HepG2 (cell line): ENCODE measurements at regions not wholly inside any gene's neighbourhood (a gene's known extent, or its start where the extent isn't known, plus 50 kb on each side); places are given as distances from the start of the nearest gene placed in this dataset.
"Not testable (repeated sequence)": the region's sequence is repeated elsewhere in the genome, so short reads cannot be mapped to it uniquely, and the experiment has no call there.

ENCODE experiments used
- ATAC-seq: fragments of 200-7000 bp; cut with Tn5 transposase; 3 replicates; pipeline ENCODE4 v1.9.1; 2020; ENCODE audit warnings: mild to moderate bottlenecking, moderate library complexity
- BruUV-seq: library from RNA; stranded (reverse); fragments of 400-500 nt; replicated peaks from 2 replicates; lab custom pipeline; 2021; lab: Mats Ljungman, UMichigan
- CTCF ChIA-PET: fragments of 300-600 bp; formaldehyde crosslinking; extraction: SDS; loops from one replicate; lab custom pipeline; 2021; ENCODE audit warnings: low total read pairs, inconsistent platforms, low intra/inter-chr PET ratio; lab: Yijun Ruan, JAX
- POLR2A ChIA-PET: fragments of 350-600 bp; sonication (Branson Sonifier 250); formaldehyde crosslinking; loops from one replicate; lab custom pipeline; 2020; ENCODE audit warnings: antibody characterized with exemption, inconsistent platforms; lab: Yijun Ruan, JAX
- DNase-seq: peaks from one replicate; pipeline ENCODE4 v3.0.0-alpha.2; 2015; ENCODE audit warnings: low spot score
- FAIRE-seq: peaks from 3 replicates; lab custom pipeline; 2011; peaks lifted over from hg19 to GRCh38; lab: Jason Lieb, UNC
- H2AFZ ChIP-seq: one replicate; pipeline ENCODE4 v1.6.1; 2011; ENCODE audit warnings: low read length, inconsistent platforms
- H3K27ac ChIP-seq: fragments of 300-600 bp; 3 replicates; pipeline ENCODE4 v1.8.0; 2011; ENCODE audit warnings: mixed run types, mild to moderate bottlenecking, mixed read lengths, low read length, inconsistent platforms; ENCODE audit not compliant: insufficient read depth; ENCODE audit errors: extremely low read length
- H3K27me3 ChIP-seq, 2 experiments: fragments of 200-600 bp in 1 of 2; 2 replicates in 1 of 2; 3 replicates in 1 of 2; pipeline versions ENCODE4 v1.6.0 to v1.8.0; 2011; ENCODE audit warnings: low read length in 2 of 2, mild to moderate bottlenecking in 2 of 2, moderate library complexity in 2 of 2, inconsistent platforms in 1 of 2; ENCODE audit not compliant: insufficient read depth in 2 of 2, control insufficient read depth in 1 of 2
- H3K36me3 ChIP-seq, 2 experiments: fragments of 200-600 bp in 1 of 2; replicated peaks in 1 of 2; 2 replicates in 1 of 2; 3 replicates in 1 of 2; pipeline versions ENCODE4 v1.5.1 to v1.8.0; 2011; ENCODE audit warnings: low read length in 2 of 2, inconsistent platforms in 1 of 2; ENCODE audit not compliant: insufficient read depth in 2 of 2, control insufficient read depth in 1 of 2
- H3K4me1 ChIP-seq: 2 replicates; pipeline ENCODE4 v1.5.1; 2012; ENCODE audit warnings: low read length, inconsistent platforms; ENCODE audit not compliant: insufficient read depth
- H3K4me2 ChIP-seq: 2 replicates; pipeline ENCODE4 v1.6.0; 2011; ENCODE audit warnings: low read depth, low read length, inconsistent platforms
- H3K4me3 ChIP-seq, 3 experiments: fragments of 200-600 bp in 1 of 3; sonication (generic), shearing (Covaris generic) in 1 of 3; replicated peaks in 1 of 3; 2 replicates each; pipeline ENCODE4 v1.5.1; 2011 to 2016; ENCODE audit warnings: low read length in 3 of 3, inconsistent platforms in 2 of 3, low read depth in 2 of 3, mild to moderate bottlenecking in 2 of 3, control low read depth in 1 of 3, mixed read lengths in 1 of 3; ENCODE audit not compliant: insufficient read depth in 1 of 3
- H3K79me2 ChIP-seq: one replicate; pipeline ENCODE4 v1.6.1; 2011; ENCODE audit warnings: low read length, inconsistent platforms; ENCODE audit not compliant: insufficient read depth
- H3K9ac ChIP-seq: 2 replicates; pipeline ENCODE4 v1.6.0; 2011; ENCODE audit warnings: mild to moderate bottlenecking, low read depth, low read length, inconsistent platforms; ENCODE audit not compliant: insufficient read depth
- H3K9me3 ChIP-seq: 2 replicates; pipeline ENCODE4 v1.5.1; 2012; ENCODE audit warnings: mild to moderate bottlenecking, low read length
- H4K20me1 ChIP-seq: 2 replicates; pipeline ENCODE4 v1.6.0; 2011; ENCODE audit warnings: inconsistent platforms, mild to moderate bottlenecking, low read length, moderate library complexity; ENCODE audit not compliant: insufficient read depth
- ARNT ChIP-seq: fragments of 450-650 bp; IDR thresholded peaks from 2 replicates; pipeline ENCODE4 v1.6.1; 2017
- CC2D1A ChIP-seq: sonication (generic); formaldehyde crosslinking; IDR thresholded peaks from 2 replicates; pipeline ENCODE4 v1.8.1; 2023; ENCODE audit warnings: mild to moderate bottlenecking, missing genetic modification reagents
- NFATC3 ChIP-seq: sonication (generic); formaldehyde crosslinking; IDR thresholded peaks from 2 replicates; pipeline ENCODE4 v1.5.1; 2020; ENCODE audit warnings: mild to moderate bottlenecking, missing genetic modification reagents
- NR2F2 ChIP-seq: IDR thresholded peaks from 2 replicates; pipeline ENCODE4 v1.6.1; 2012; ENCODE audit warnings: low read depth, inconsistent platforms, borderline replicate concordance
- ZNF282 ChIP-seq: fragments of 450-650 bp; IDR thresholded peaks from 2 replicates; pipeline ENCODE4 v1.6.1; 2018; ENCODE audit not compliant: partially characterized antibody
- ZNF569 ChIP-seq: sonication (generic); formaldehyde crosslinking; IDR thresholded peaks from 2 replicates; pipeline ENCODE4 v1.5.0; 2020; ENCODE audit warnings: mild to moderate bottlenecking, missing genetic modification reagents, moderate library complexity, borderline replicate concordance
- ZNF605 ChIP-seq: sonication (generic); formaldehyde crosslinking; IDR thresholded peaks from 2 replicates; pipeline ENCODE4 v1.8.0; 2022; ENCODE audit warnings: mild to moderate bottlenecking, missing genetic modification reagents
- ZNF614 ChIP-seq: IDR thresholded peaks from 2 replicates; pipeline ENCODE4 v1.6.1; 2018; ENCODE audit warnings: missing biosample characterization, missing genetic modification reagents, inconsistent platforms, borderline replicate concordance
- ZNF724P ChIP-seq: sonication (generic); formaldehyde crosslinking; IDR thresholded peaks from 2 replicates; pipeline ENCODE4 v1.8.0; 2022; ENCODE audit warnings: missing genetic modification reagents, borderline replicate concordance
- WGBS: methylation state at CpG from one replicate; pipeline ENCODE4 v1.1.6; 2017; ENCODE audit warnings: low lambda C conversion rate; 5-methylcytosine and 5-hydroxymethylcytosine counted together
- in situ Hi-C: cut with HindIII; loops from 2 replicates; pipeline ENCODE4 v1.10.0; 2017; ENCODE audit warnings: low pct_unique_long_range_greater_than_20kb; ENCODE audit not compliant: extremely low pct_ligation_motif_present
- intact Hi-C: fragments of 100-400 bp; cut with micrococcal nuclease; formaldehyde crosslinking; loops from one replicate; pipeline ENCODE4 v1.10.0; 2022; ENCODE audit not compliant: unreplicated experiment

DNA sequence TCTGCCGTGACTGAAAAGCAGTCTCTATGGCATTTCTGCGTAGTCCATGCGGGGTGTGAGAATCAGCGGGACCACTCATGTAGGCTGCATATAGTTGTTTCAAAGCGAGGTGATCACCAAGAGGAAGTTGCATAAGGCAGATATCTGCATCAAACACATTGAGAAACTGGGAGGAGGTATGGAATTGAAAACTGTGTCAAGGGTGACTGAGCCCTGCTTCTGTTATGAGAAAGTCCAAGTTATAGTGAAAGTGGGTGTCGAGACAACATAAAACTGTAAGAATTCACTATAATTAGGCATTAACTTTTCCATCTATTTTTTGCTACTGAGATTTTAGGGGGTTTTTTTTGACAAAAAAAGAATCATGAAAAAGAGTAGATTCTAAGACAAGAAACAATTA lies 109.3 kb downstream of the ZIC1 start:
- H3K9ac ChIP-seq: no peak overlapping the region
- H3K4me1 ChIP-seq: no peaks in the 10 kb centered on the region
- H3K36me3 ChIP-seq: no peaks in the 10 kb centered on the region
- no peak overlapping the region for H3K27ac ChIP-seq
- intact Hi-C loops: no loop called here
- BruUV-seq: no TSS peak
- H3K27me3 ChIP-seq: no peaks in the 10 kb centered on the region
- POLR2A ChIA-PET: no interaction called here
- in situ Hi-C loops: no loop called here
- no peak for ATAC-seq
- no peak overlapping the region for H2AFZ ChIP-seq
- no peak for FAIRE-seq
- TF ChIP-seq ARNT (no peak), ZNF282 (no peak), ZNF614 (no peak), NFATC3 (no peak), ZNF605 (CRISPR knock-in tag) (no peak)
- H3K9me3 ChIP-seq: no peaks in the 10 kb centered on the region
- CTCF ChIA-PET: no interaction called here
- DNase-seq: no peak
- no peak overlapping the region for H3K4me3 ChIP-seq
- H4K20me1 ChIP-seq: no peaks in the 10 kb centered on the region
- WGBS: 55% methylated on average over 6 of the region's 6 CpGs
- H3K4me2 ChIP-seq: no peak overlapping the region
- H3K79me2 ChIP-seq: no peaks in the 10 kb centered on the region

DNA sequence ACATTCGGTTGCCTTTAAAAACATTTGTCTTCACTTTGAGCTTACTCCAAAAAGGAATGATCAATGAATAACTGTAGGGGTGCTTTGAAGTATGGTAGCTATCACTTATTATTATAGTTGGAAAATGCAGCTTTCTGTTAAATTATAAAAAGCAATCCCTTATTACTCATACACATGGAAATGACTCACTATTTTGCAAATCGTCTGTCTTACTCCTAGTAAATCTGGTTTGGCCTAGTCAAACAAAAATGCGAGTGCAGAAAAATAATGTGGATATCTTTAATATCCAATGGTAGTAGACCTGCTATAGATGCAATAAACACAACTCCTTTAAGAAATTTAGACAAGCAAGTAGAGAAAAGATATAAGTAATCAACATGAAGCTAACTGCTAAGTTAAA lies 112.5 kb downstream of the ZIC1 start:
- H3K36me3 ChIP-seq: no peaks in the 10 kb centered on the region
- no peak for DNase-seq
- TF ChIP-seq ZNF569 (CRISPR knock-in tag): no peak
- TF ChIP-seq ZNF724P: no peak
- TF ChIP-seq CC2D1A (CRISPR knock-in tag): no peak
- TF ChIP-seq NR2F2: no peak
- intact Hi-C loops (no loop called here), in situ Hi-C loops (no loop called here)
- H3K4me2 ChIP-seq: no peak overlapping the region
- H3K27ac ChIP-seq: no peak overlapping the region
- no peak overlapping the region for H3K9ac ChIP-seq
- no peaks in the 10 kb centered on the region for H3K27me3 ChIP-seq
- no peaks in the 10 kb centered on the region for H3K4me1 ChIP-seq
- no peak overlapping the region for H3K4me3 ChIP-seq
- H3K79me2 ChIP-seq: no peaks in the 10 kb centered on the region
- ChIA-PET POLR2A (no interaction called here), CTCF (no interaction called here)
- H4K20me1 ChIP-seq: no peaks in the 10 kb centered on the region
- no peak overlapping the region for H2AFZ ChIP-seq
- no peak for ATAC-seq
- FAIRE-seq: no peak
- no TSS peak for BruUV-seq
- WGBS: 4% methylated on average over 3 of the region's 3 CpGs
- no peaks in the 10 kb centered on the region for H3K9me3 ChIP-seq

DNA sequence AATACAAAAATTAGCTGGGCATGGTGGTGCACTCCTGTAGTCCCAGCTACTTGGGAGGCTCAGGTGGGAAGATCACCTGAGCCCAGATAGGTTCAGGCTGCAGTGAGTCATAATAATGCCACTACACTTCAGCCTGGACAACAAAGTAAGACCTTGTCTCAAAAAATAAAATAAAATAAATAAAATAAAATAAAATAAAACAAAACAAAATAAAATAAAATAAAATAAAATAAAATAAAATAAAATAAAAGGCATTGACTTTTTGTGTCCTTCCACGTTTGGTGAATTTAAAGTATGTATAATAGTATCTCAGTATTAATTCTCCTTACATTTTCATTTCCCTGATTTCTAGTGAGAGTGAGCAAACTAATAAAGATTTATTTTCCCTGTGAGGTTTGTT lies 113.6 kb downstream of the ZIC1 start:
- in situ Hi-C loops, H3K27me3 ChIP-seq, FAIRE-seq, H3K36me3 ChIP-seq, H3K4me3 ChIP-seq, H3K4me2 ChIP-seq, CTCF ChIA-PET, ATAC-seq, H4K20me1 ChIP-seq, H3K79me2 ChIP-seq, BruUV-seq, H3K4me1 ChIP-seq, H3K27ac ChIP-seq, H3K9ac ChIP-seq, POLR2A ChIA-PET, DNase-seq, H2AFZ ChIP-seq, intact Hi-C loops, H3K9me3 ChIP-seq: not testable (repeated sequence)
- WGBS: 0% methylated on average over 1 of the region's 1 CpG
